ENCODE measurements at regions not wholly inside any gene's neighbourhood (a gene's known extent, or its start where the extent isn't known, plus 50 kb on each side); places are given as distances from the start of the nearest gene placed in this dataset.

- H3K4me1 Mint-ChIP-seq (ENCODE audit: low read depth), result no peaks in the 10 kb centered on the region
- H3K36me3 Mint-ChIP-seq (ENCODE audit: low read depth), result no peaks in the 10 kb centered on the region
- H3K9me3 Mint-ChIP-seq, result no peaks in the 10 kb centered on the region
- peaks cover 3% of the 10 kb centered on the region; the same call in 1 of the 2 replicates for H3K27me3 Mint-ChIP-seq (ENCODE audit: insufficient read depth)
- H3K27ac Mint-ChIP-seq, result no peak overlapping the region
- no peak for TF ChIP-seq CTCF (IDR thresholded peaks at IDR 0.05)
- no peak for DNase-seq
- H3K4me3 Mint-ChIP-seq, result no peak overlapping the region
Measured at GRCh38 chrX:76228499-76228898, 55.6 kb downstream of the PBDC1 start.

- Mint-ChIP-seq H3K27ac (no peak overlapping the region), H3K4me1 (ENCODE audit: low read depth) (no peaks in the 10 kb centered on the region), H3K27me3 (ENCODE audit: insufficient read depth) (peaks cover 2% of the 10 kb centered on the region; the same call in 1 of the 2 replicates), H3K36me3 (ENCODE audit: low read depth) (no peaks in the 10 kb centered on the region), H3K4me3 (no peak overlapping the region), H3K9me3 (no peaks in the 10 kb centered on the region)
- no peak for DNase-seq
- TF ChIP-seq CTCF (IDR thresholded peaks at IDR 0.05), result no peak
Measured at GRCh38 chrX:76248901-76249300, 76.0 kb downstream of the PBDC1 start.

GRCh38 chrX:76253432-76253831, 80.6 kb downstream of the PBDC1 start:
- Mint-ChIP-seq H3K36me3 (ENCODE audit: low read depth) (no peaks in the 10 kb centered on the region), H3K9me3 (no peaks in the 10 kb centered on the region)

GRCh38 chrX:76279007-76279406, 106.1 kb downstream of the PBDC1 start:
- TF ChIP-seq CTCF (IDR thresholded peaks at IDR 0.05), result peak; percentile 73
- no peaks in the 10 kb centered on the region for H3K27me3 Mint-ChIP-seq (ENCODE audit: insufficient read depth)
- H3K36me3 Mint-ChIP-seq (ENCODE audit: low read depth), result no peaks in the 10 kb centered on the region
- no peak overlapping the region for H3K27ac Mint-ChIP-seq
- DNase-seq, result peak; percentile 20
- H3K9me3 Mint-ChIP-seq, result no peaks in the 10 kb centered on the region
- no peak overlapping the region for H3K4me3 Mint-ChIP-seq
- H3K4me1 Mint-ChIP-seq (ENCODE audit: low read depth), result no peaks in the 10 kb centered on the region

More at GRCh38 chrX:76253432-76253831, 80.6 kb downstream of the PBDC1 start:
- no peaks in the 10 kb centered on the region for H3K27me3 Mint-ChIP-seq (ENCODE audit: insufficient read depth)
- peak; percentile 61 for TF ChIP-seq CTCF (IDR thresholded peaks at IDR 0.05)
- peak; percentile 26 for DNase-seq
- H3K27ac Mint-ChIP-seq, result no peak overlapping the region
- H3K4me1 Mint-ChIP-seq (ENCODE audit: low read depth), result no peaks in the 10 kb centered on the region
- no peak overlapping the region for H3K4me3 Mint-ChIP-seq

Data from HFFc6 (cell line).